GM23248 (cell line): ENCODE measurements at regions not wholly inside any gene's neighbourhood (a gene's known extent, or its start where the extent isn't known, plus 50 kb on each side); places are given as distances from the start of the nearest gene placed in this dataset.

ENCODE experiments used
- DNase-seq: peaks from one replicate; pipeline ENCODE4 v3.0.0-alpha.2; 2015
- H2AFZ ChIP-seq: fragments of 200-600 bp; sonication (generic); 2 replicates; pipeline ENCODE4 v1.6.1; 2016; ENCODE audit warnings: antibody characterized with exemption
- H3F3A ChIP-seq: fragments of 200-600 bp; sonication (generic); 2 replicates; pipeline ENCODE4 v1.6.1; 2016; ENCODE audit warnings: mild to moderate bottlenecking, antibody characterized with exemption, mixed run types; ENCODE audit not compliant: insufficient read depth
- H3K27ac ChIP-seq: fragments of 200-600 bp; sonication (generic); 2 replicates; pipeline ENCODE4 v1.5.1; 2016; ENCODE audit warnings: mild to moderate bottlenecking
- H3K27me3 ChIP-seq: fragments of 200-600 bp; sonication (generic); replicated peaks from 2 replicates; pipeline ENCODE4 v1.6.1; 2016; ENCODE audit warnings: mild to moderate bottlenecking; ENCODE audit not compliant: insufficient read depth
- H3K36me3 ChIP-seq: fragments of 200-600 bp; sonication (generic); 2 replicates; pipeline ENCODE4 v1.6.1; 2016; ENCODE audit warnings: low read depth, mild to moderate bottlenecking
- H3K4me1 ChIP-seq: fragments of 200-600 bp; sonication (generic); 2 replicates; pipeline ENCODE4 v1.6.1; 2016; ENCODE audit warnings: mild to moderate bottlenecking; ENCODE audit not compliant: insufficient read depth
- H3K4me2 ChIP-seq: fragments of 200-600 bp; sonication (generic); one replicate; pipeline ENCODE4 v1.6.1; 2016; ENCODE audit warnings: mild to moderate bottlenecking; ENCODE audit not compliant: unreplicated experiment
- H3K4me3 ChIP-seq: fragments of 200-600 bp; sonication (generic); 2 replicates; pipeline ENCODE4 v1.5.1; 2016; ENCODE audit warnings: mild to moderate bottlenecking
- H3K79me2 ChIP-seq: fragments of 200-600 bp; sonication (generic); 2 replicates; pipeline ENCODE4 v1.6.1; 2016; ENCODE audit warnings: mild to moderate bottlenecking; ENCODE audit not compliant: insufficient read depth
- H3K9ac ChIP-seq: fragments of 200-600 bp; sonication (generic); 2 replicates; pipeline ENCODE4 v1.6.1; 2016; ENCODE audit warnings: mild to moderate bottlenecking
- H3K9me2 ChIP-seq: fragments of 200-600 bp; sonication (generic); 2 replicates; pipeline ENCODE4 v1.6.1; 2016; ENCODE audit warnings: mixed run types, mild to moderate bottlenecking, moderate library complexity; ENCODE audit not compliant: insufficient read depth
- H3K9me3 ChIP-seq: fragments of 200-600 bp; sonication (generic); one replicate; pipeline ENCODE4 v1.6.1; 2017; ENCODE audit warnings: low read depth
- H4K20me1 ChIP-seq: fragments of 200-600 bp; sonication (generic); 2 replicates; pipeline ENCODE4 v1.6.0; 2016; ENCODE audit not compliant: insufficient read depth
- EZH2 ChIP-seq: fragments of 200-600 bp; sonication (generic); IDR thresholded peaks from 2 replicates; pipeline ENCODE4 v1.6.1; 2018; ENCODE audit warnings: antibody characterized with exemption, mild to moderate bottlenecking; ENCODE audit not compliant: insufficient read depth, poor library complexity, severe bottlenecking
- EZH2phosphoT487 ChIP-seq: fragments of 200-600 bp; sonication (generic); IDR thresholded peaks from 2 replicates; pipeline ENCODE4 v1.6.1; 2018; ENCODE audit warnings: antibody characterized with exemption, moderate library complexity, mild to moderate bottlenecking, low read depth; ENCODE audit not compliant: insufficient read depth
- WGBS, 2 experiments: methylation state at CpG; one replicate each; pipeline ENCODE4 v1.1.6; 2015 to 2017; ENCODE audit warnings: low lambda C conversion rate in 2 of 2, low coverage in 1 of 2; ENCODE audit errors: missing lambda C conversion rate in 2 of 2; 5-methylcytosine and 5-hydroxymethylcytosine counted together
- in situ Hi-C: fragments of 300-500 bp; cut with MboI; formaldehyde crosslinking; loops from 2 replicates; pipeline ENCODE4 v1.15.0; 2020

GRCh38 chr12:67562513-67563287, 85.8 kb upstream of the DYRK2 start:
- no peaks in the 10 kb centered on the region for H4K20me1 ChIP-seq
- H3K36me3 ChIP-seq, result no peaks in the 10 kb centered on the region
- H3K9me3 ChIP-seq, result no peaks in the 10 kb centered on the region
- in situ Hi-C loops, result no loop called here
- H3K4me3 ChIP-seq, result no peak overlapping the region
- H3K4me2 ChIP-seq, result no peak overlapping the region
- 25 to 28% methylated on average over 3 of the region's 3 CpGs for WGBS, 2 experiments
- peak; percentile 3 for DNase-seq
- no peaks in the 10 kb centered on the region for H3K4me1 ChIP-seq
- H2AFZ ChIP-seq, result no peak overlapping the region
- H3K27ac ChIP-seq, result no peak overlapping the region
- H3K27me3 ChIP-seq, result no peaks in the 10 kb centered on the region; the same call in 1 of the 2 replicates
- H3K79me2 ChIP-seq, result no peaks in the 10 kb centered on the region
- no peak overlapping the region for H3K9ac ChIP-seq
- H3F3A ChIP-seq, result no peaks in the 10 kb centered on the region
- H3K9me2 ChIP-seq, result no peaks in the 10 kb centered on the region; the same call in 1 of the 2 replicates
- no peak for TF ChIP-seq EZH2

- no peaks in the 10 kb centered on the region for H3K36me3 ChIP-seq
- in situ Hi-C loops, result no loop called here
- TF ChIP-seq EZH2phosphoT487, result no peak
- TF ChIP-seq EZH2, result no peak
These were observed 80.5 kb upstream of the DYRK2 start for GRCh38 chr12:67568055-67568454.

GRCh38 chr12:67572492-67572891, 76.1 kb upstream of the DYRK2 start:
- Histone ChIP-seq H4K20me1 (no peaks in the 10 kb centered on the region), H3K4me1 (no peaks in the 10 kb centered on the region), H3K79me2 (no peaks in the 10 kb centered on the region), H3K4me3 (no peak overlapping the region), H3K4me2 (no peak overlapping the region), H2AFZ (no peak overlapping the region), H3F3A (no peaks in the 10 kb centered on the region), H3K9me2 (no peaks in the 10 kb centered on the region), H3K9ac (no peak overlapping the region), H3K9me3 (no peaks in the 10 kb centered on the region), H3K27me3 (peaks cover 6% of the 10 kb centered on the region; the same call in 1 of the 2 replicates), H3K27ac (no peak overlapping the region), H3K36me3 (no peaks in the 10 kb centered on the region)
- no peak for DNase-seq
- in situ Hi-C loops, result no loop called here
- no peak for TF ChIP-seq EZH2phosphoT487

More at GRCh38 chr12:67568055-67568454, 80.5 kb upstream of the DYRK2 start:
- Histone ChIP-seq H3K4me2 (no peak overlapping the region), H3K4me3 (no peak overlapping the region), H3K27me3 (peaks cover 6% of the 10 kb centered on the region; the same call in 1 of the 2 replicates), H4K20me1 (no peaks in the 10 kb centered on the region), H3K79me2 (no peaks in the 10 kb centered on the region), H2AFZ (no peak overlapping the region), H3K4me1 (no peaks in the 10 kb centered on the region), H3K27ac (no peak overlapping the region), H3F3A (no peaks in the 10 kb centered on the region), H3K9me3 (no peaks in the 10 kb centered on the region), H3K9me2 (no peaks in the 10 kb centered on the region), H3K9ac (no peak overlapping the region)
- DNase-seq, result no peak
- 45 to 47% methylated on average over 2 of the region's 2 CpGs for WGBS, 2 experiments

GRCh38 chr12:67573566-67573965, 75.0 kb upstream of the DYRK2 start:
- H3K79me2 ChIP-seq, result no peaks in the 10 kb centered on the region
- H3K9me3 ChIP-seq, result no peaks in the 10 kb centered on the region
- no peaks in the 10 kb centered on the region for H4K20me1 ChIP-seq
- no peaks in the 10 kb centered on the region for H3K36me3 ChIP-seq
- peaks cover 6% of the 10 kb centered on the region; the same call in 1 of the 2 replicates for H3K27me3 ChIP-seq
- H3K4me2 ChIP-seq, result no peak overlapping the region
- DNase-seq, result no peak
- H3K4me3 ChIP-seq, result no peak overlapping the region
- no peak overlapping the region for H3K27ac ChIP-seq
- no peaks in the 10 kb centered on the region for H3K9me2 ChIP-seq
- H3K9ac ChIP-seq, result no peak overlapping the region
- in situ Hi-C loops, result no loop called here
- no peaks in the 10 kb centered on the region for H3F3A ChIP-seq
- no peak overlapping the region for H2AFZ ChIP-seq
- WGBS, 2 experiments, result 53 to 68% methylated on average over 4 of the region's 4 CpGs
- TF ChIP-seq EZH2 (no peak), EZH2phosphoT487 (no peak)
- no peaks in the 10 kb centered on the region for H3K4me1 ChIP-seq
